Activated CD4-positive, alpha-beta T cell treated with anti-CD3 and anti-CD28 coated beads, Interleukin-2, Interleukin-4, amounts not matched to agents 100 ng/mL and 50 ng/mL, durations not matched to agents 16 hours and 8 hours (primary cell): ENCODE measurements at regions not wholly inside any gene's neighbourhood (a gene's known extent, or its start where the extent isn't known, plus 50 kb on each side); places are given as distances from the start of the nearest gene placed in this dataset.

Experiments
- DNase-seq: peaks from one replicate; pipeline ENCODE4 v3.0.0-alpha.2; 2020; ENCODE audit warnings: low spot score

DNA sequence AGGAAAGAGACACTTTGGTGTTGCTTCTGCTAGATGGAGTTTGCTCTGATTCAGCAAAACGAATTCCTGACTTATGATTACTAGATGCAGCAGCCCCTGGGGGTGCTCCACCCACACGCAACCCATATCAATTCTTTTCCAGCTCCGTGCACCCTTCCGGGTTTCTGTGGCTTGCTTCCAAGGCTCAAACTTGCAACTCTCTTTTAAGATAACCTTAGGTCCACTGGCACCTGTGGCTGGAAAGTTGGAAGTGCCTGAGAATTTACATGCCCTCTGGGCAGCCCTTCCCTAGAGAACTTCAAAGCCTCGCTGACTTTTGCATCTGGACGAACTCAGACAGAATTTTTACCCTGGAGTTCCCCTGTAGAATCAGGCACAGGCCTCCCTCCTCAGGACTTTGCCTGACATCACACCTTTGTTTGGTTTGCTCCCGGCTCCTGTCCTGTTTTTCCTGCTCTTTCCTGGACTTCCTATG, 224.9 kb downstream of the SNX18 start:
- no peak for DNase-seq

DNA sequence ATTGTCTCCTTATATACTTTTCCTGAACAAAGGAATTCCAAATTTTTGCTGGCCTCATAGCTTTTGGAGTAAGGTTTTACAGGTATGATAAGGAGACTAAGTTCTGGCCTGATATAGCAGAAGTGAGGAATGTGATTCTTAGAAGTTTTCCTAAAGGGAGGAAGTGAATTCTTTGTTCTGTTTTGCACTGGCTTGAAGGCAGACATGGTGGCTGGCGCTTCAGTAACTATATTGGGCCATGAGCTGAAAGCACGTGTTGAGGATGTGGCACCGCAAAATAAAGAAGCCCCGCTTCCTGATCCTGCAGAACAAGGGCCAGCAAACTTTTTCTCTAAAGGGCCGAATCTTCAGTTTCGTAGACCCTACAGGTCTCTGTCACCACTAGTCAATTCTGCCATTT, 224.2 kb downstream of the SNX18 start:
- no peak for DNase-seq

DNA sequence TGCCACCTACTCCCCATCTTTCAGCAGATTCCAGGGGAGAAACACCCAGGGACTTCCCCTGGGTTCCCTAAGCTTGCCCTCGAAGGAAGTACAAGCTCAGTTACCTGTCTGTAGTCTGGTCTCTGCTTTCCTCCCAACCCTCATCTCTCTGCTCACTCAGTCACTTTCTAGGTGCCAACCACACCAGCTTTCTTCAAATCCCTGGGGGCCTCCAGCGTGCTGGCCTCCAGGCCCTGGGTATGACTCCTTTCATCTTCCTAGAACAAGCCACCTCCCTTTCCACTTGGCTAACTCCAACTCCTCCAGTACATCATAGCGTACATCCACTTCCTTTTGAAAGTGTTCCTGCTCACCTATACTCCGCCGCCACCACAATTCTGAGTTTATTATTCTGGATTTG, 222.6 kb downstream of the SNX18 start:
- no peak for DNase-seq

DNA sequence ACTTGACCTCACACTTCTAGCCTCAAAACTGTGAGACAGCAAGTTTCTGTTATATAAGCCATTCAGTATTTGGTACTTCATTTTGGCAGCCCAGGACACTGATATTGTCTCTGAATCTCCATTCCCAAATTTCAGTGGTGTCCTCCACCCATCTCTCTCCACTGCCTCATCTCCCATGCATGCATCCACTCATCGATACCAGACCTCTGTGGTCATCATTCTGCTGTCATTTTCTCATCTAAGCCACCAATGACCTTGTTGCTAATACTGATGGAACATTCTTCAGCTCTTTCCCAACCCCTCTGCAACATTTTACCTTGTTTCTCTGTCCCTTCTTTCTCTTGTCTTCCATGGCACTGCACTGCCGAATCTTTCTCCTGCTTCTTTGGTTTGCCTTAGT, 221.8 kb downstream of the SNX18 start:
- no peak for DNase-seq

DNA sequence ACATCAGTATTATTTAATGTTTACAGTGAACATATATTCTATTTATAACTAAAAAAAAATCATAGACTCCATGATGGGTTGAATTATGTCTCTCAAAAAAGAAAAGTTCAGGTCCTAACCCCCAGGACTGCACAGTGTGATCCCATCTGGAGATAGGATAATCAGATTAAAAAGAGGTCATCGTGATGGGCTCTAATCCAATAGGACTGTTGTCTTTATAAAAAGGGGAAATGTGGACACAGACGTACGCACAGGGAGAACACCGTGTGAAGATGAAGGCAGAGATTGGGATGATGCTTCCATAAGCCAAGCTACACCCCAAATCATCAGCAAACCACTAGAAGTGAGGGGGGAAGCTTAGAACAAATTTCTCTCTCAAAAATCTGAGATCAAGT, 221.4 kb downstream of the SNX18 start:
- no peak for DNase-seq

DNA sequence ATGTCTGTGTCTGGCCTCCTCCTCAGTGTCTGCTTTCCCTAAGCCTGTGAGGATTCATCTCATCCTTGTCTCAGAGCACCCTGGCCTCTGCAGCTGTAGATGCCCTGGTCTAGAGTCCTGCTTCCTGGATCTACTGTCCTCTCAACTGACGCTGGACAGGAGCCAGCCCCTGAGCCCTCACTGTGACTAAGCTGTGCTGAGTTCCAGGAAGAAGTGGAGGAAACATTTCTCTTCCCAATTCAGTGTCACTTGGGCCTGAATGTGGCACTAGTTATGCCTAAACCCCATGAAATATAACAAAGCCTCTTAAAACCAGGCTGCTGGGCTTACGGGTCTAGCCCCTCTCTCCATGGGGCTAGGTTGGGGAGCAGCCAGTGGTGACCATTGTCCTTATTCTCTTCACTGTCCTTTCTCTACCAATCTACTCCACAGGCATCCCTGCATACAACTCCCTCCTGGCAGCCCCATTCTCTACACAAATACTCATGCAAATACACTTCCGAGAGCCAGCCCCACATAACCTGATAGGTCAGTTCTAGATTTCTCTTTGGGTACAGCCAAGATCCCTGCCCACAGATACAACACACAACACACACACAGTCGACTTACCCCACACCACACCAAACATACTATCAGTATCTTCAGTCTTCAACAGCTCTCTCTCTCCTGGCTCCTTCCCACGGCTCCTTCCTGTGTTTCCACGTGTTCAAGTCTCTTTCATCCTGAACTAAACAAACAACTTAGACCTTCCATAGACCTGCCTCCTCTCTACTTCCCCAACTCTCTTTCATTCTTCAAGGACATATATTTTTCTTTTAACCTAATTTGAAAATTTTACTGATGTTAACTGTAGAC, 220.8 kb downstream of the SNX18 start:
- DNase-seq, result no peak

DNA sequence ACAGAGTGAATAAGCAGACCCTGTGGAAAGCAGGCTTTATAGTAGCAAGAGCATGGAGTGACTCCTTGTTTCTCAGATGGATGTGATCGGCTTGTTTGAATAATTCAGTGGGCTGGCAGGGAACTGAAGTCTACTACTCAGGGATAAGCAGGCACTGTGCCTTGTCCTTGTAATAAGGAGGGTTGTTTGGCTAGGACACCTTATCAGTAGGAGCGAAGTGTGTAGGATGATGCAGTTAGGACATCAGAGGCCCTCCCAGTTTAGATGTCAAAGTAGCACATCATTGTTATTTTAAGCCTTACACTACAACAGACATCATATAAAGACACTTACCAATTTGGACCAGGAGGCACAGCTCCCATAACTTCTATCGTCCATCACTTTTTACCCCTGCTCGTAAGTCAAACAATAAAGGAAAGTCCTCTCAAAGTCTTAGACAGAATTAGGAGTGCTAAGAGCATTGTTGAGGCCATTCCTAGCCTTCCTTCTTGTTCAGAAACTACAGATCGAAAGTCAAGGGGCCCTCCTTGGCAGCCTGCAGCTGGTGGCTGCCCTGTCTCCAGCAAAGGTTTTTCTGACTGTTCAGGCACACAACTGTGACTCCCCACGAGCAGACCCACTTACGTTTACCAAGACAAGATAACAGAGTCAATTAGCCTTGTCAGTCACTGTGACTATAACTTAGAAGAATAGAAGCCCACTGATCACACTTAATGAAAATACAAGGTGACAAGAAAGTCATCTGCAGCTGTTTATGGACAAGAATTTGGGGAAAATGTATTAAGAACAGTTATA, 218.6 kb downstream of the SNX18 start:
- DNase-seq, result no peak

DNA sequence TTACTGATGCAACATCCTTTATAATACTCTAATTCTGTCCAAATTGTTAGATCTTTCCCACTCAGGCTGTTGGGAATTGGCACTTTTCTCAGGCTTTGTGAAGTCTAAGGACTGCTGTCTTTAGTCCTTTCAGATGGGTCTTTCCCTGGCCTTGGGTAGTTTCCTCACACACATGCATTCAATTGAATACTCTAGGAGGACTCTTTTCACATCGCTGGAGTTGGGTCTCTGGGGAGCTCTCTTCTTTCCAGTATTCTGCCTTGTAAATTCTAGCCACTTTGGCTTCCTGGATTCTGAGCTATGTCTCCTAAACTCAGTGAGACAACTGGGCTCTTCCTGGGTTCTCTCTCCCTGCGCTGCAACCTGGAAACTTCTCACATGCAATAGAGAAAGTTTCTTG, 215.5 kb downstream of the SNX18 start:
- no peak for DNase-seq

DNA sequence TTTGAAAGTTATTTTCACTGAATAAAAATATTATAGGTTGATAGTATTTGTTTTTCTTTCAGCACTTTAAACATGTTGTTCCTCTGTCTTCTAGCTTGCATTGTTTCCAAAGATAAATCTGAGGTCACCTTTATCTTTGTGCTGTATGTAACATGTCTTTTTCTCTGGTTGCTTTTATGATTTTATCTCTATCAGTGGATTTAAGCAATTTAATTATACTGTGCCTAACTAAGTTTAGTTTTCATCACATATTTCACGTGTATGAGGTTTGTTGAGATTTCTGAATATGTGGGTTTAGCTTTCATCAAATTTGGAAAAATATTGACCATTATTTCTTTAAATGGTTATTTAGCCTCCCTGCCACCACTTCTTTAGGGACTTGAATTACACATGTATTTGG, 214.5 kb downstream of the SNX18 start:
- no peak for DNase-seq

DNA sequence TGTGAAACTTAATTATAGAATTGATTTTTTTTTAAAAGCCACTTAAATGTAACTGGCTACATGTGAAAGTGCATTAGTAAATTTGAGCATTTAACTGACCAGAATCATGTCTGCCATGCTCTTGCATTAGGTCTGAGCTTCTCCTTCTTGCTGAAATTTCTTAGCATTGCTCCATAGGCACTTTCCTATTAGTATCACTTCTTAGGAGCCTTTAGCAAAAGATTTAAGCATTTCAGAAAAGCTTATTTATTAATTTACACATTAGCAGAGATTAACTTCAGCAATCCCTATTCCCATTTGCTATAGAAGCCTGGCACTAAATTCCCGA, 211.0 kb downstream of the SNX18 start:
- no peak for DNase-seq

DNA sequence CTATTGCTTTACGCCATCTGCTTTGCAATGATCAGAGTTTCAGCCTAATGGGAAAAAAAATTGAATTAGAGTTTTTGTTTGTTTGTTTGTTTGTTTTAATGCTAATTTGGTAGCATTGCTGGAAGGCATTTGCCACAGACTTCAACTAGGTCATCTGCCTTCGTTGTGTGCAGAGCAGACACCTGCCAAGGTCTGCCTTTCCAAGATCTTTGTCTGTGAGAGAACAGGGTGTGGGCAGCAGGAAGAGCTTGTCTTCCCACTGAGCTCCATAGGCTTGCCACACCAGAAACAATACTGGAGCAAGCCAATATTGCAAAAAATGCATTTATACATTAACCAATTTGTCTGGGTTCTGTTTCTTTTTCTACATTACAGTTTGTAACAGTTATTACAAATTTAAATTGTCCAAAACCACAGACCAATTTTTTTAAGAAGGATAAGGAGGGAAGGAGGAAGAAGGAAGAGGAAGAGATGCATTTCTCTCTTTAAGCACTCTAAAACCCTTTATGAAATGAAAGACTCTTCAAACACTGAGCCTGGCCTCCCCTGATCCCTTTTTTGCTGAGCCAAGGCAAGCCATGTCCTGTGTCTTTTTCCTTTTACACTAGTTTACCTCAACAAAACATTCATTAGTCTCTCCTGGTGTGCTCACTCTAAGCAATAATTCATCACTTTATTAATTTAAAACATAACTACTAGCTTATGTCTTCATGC, 210.5 kb downstream of the SNX18 start:
- no peak for DNase-seq

DNA sequence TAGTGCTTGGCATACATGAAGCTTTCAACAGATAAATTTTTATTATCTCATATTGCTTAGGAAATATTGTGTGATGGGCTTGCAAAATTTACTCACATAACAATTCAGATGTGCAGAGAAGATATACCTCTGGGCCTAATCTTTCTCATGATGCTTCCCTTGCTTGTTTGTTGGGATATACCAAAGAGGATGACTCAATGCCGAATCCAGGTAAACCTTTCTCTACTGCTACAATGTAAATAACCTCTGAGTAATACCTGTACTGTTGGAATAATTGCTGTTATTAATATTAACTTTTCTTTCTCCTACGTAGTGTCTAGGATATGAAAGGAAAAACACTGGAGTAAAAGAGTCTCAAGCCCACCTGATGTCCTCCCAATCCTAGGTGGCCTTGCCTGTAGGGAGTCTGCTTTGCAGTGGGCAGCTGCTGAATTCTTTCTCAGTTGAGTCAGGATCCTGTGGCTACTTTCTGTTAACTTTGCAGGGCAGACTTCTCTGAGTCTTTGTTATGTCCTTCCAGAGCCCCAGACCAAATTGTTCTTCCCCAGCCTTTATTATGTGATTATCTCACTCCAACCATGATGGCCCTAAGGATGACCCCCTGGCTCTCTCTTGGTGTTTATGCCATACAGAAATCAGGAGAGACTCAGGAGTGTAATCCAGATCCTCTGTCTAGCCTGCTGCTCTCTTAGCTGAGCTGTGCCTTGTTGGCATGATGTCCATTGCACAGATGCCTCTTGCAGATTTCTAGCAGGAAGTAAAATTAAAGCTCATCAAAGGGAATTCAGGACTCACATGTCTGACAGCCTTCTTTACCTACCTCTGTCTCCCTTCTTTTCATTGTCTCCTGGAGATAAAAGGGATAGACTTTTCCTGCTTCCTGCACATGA, 208.1 kb downstream of the SNX18 start:
- no peak for DNase-seq

DNA sequence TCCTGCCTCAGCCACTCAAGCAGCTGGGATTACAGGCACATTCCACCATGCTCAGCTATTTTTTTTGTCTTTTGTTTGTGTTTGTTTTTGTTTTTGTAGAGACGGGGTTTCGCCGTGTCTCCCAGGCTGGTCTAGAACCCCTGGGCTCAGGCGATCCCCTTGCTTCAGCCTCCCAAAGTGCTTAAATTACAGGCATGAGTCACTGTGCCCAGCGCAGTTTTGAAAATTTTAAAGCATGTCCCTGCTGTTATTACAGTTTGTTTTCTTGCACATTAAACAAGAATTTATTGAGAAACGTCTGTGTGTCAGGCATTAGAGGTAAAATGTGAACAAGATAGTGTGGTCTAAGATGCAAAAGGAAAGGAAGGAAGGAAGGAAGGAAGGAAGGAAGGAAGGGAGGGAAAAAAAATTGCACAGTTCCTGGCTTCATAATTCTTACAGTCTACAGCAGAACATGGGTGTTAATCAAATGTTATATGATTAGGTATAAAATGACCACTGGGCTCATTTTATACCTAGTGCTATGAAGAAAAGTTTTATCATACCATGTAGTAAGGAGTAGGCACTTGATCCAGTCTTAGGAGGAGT, 205.4 kb downstream of the SNX18 start:
- DNase-seq, result no peak

DNA sequence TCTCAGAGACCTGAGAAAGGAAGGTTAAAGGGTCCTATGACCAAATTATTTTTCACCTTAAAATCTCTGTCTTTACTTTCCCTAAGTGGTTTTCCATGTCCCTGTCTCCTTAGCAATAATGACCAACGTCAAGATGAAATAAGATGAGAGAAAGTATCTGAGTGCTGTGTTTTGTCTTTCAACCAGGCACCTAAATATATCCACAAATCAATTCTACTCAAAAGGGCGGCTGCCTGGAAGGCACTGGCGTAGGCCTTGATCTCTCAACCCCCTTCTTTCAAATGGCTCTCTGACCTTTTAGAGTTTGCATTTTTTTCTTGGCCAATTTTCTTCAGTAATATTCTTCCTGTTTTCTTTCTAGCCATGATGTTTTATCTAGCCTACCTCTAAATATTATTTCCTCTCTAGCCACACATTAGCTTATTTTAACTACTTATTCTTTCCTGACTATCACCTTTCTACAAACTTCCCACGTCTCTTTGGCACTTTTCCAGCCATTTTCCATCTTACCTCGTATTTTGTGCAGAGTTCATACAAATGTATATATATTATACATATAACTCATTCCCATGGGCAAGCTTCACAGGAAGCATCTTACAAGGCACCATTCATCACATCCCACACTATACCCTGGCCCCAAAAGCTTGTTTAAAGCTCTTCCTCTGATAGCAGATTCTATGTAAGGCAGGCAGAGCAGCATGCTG, 204.5 kb downstream of the SNX18 start:
- no peak for DNase-seq

DNA sequence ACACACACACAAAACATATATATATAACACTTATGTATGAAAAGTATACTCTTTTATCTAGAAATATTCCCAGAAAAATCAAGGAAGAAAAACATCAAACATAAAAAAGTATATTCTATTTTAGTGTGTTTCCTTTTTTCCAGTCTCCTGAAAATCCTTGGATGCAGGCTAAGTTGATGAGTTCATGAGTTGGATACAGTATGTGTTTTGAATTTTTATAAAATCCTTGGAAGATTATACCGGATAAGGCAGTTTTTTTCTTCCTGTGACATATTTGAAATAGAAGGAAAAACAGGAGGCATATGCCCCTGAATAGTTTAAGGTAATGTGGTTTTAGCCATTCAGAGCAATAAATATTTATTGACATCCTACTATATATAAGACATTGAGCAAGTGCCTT, 203.6 kb downstream of the SNX18 start:
- DNase-seq, result no peak

DNA sequence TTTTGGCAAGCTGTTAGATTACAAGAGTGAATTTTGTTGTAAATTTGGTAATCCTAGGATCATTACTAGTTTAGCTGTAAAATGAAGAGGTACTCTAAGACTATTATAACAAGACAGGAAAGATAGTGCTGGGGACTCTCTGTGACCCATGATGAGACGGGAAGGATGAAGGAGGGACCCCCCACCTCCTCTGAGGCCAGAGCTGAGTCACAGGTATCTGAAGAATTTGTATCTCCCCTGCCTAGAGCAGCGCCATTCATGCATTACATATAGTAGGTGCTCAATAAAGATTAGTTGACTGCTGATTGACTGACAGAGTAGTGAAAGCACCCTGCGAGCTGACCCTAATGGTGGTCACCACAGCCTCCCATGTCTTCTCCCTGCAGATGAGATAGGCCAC, 202.8 kb downstream of the SNX18 start:
- DNase-seq, result no peak

DNA sequence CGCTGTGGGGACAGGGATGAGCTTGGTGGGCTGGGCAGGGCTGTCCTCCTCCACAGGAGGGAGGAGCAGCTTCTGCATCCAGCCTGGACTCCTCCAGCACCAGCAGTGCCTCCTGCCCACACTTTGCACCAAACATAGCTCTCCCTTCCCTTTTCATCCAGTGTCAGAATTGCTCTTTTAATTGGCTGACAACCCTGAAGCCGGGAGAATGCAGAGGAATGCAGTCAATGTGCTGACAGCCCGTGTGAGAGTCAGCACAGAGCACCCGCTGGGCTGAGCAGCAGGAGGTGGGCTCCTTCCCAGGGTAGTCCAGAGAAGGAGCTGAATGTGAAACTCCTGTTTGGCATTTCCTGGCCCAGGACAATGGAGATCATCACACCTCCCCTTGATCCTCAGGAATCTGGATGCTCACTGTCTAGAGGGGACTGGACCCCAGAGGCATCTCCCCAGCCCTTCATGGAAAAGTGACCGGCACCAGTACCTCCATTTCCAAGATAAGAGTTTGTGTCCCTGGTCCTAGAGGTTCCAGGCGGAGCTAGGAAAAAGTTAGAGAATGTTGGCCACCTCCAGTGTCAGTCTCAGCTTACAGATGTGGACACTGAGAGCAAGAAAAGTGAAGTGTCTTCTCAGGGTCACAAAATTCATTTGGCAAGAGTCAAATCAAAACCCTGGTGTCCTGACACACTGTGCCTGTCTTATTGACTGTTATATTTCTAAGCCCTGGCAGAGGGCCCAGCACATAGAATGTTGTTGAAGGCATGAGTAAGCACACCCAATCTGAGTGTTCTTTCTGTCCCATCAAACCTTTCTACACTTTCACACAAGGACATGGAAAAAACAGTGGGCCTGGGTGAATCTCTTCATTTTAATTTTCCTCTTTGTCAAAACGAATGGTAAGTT, 202.1 kb downstream of the SNX18 start:
- peak; percentile 31 for DNase-seq

DNA sequence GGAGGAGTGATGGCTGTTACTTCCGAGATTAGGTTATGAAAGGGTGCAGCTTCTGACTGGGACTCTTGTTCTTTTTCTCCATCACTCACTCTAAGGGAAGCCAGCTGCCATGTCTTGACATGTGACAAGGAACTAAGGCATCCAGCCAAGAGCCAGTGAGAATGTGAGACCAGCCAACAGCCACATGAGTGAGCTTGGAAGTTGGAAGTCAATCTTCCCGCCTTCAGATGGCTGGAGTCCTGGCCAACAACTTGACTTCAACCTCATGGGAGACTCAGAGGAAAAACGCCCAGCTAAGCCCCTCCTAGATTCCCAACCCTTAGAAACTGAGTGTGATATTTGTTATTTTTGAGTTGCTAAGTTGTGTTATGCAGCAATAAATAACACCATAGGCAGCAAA, 201.1 kb downstream of the SNX18 start:
- no peak for DNase-seq

DNA sequence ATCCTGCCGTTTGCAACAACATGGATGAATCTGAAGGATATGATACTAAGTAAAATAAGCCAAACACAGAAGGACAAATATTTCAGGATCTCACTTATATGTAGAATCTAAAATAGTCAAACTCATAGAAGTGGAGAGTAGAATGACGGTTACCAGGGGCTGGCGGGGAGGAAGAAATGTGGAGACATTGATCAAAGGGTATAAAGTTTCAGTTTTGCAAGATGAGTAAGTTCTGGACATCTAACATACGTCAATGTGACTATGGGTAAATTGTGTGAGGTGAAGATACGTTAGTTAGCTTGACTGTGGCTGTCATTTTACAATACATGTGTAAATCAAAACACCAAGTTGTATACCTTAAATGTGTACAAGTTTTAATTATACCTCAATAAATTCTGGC, 200.3 kb downstream of the SNX18 start:
- DNase-seq, result peak; percentile 78

DNA sequence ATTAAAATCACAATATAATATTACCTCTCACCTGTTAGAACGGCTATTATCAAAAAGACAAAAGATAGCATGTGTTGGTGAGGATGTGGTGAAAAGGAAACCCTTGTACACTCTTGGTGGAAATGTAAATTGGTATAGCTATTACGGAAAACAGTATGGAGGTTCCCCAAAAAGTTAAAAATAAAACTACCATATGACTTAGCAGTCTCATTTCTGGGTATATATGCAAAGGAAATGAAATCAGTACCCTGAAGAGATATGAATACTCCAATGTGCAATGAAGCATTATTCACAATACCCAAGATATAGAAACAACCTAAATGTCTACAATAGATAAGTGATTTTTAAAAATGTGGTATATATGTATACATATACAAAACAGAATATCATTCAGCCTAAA, 199.9 kb downstream of the SNX18 start:
- DNase-seq, result peak; percentile 60
